GM19025 (cell line): ENCODE measurements at regions not wholly inside any gene's neighbourhood (a gene's known extent, or its start where the extent isn't known, plus 50 kb on each side); places are given as distances from the start of the nearest gene placed in this dataset.
"Not testable (repeated sequence)": the region's sequence is repeated elsewhere in the genome, so short reads cannot be mapped to it uniquely, and the experiment has no call there.

ENCODE experiments used
- ATAC-seq: cut with Tn5 transposase; IDR thresholded peaks from one replicate; pipeline ENCODE4 v1.9.1; 2021; ENCODE audit warnings: mild to moderate bottlenecking, low read depth, moderate library complexity; ENCODE audit not compliant: unreplicated experiment

DNA sequence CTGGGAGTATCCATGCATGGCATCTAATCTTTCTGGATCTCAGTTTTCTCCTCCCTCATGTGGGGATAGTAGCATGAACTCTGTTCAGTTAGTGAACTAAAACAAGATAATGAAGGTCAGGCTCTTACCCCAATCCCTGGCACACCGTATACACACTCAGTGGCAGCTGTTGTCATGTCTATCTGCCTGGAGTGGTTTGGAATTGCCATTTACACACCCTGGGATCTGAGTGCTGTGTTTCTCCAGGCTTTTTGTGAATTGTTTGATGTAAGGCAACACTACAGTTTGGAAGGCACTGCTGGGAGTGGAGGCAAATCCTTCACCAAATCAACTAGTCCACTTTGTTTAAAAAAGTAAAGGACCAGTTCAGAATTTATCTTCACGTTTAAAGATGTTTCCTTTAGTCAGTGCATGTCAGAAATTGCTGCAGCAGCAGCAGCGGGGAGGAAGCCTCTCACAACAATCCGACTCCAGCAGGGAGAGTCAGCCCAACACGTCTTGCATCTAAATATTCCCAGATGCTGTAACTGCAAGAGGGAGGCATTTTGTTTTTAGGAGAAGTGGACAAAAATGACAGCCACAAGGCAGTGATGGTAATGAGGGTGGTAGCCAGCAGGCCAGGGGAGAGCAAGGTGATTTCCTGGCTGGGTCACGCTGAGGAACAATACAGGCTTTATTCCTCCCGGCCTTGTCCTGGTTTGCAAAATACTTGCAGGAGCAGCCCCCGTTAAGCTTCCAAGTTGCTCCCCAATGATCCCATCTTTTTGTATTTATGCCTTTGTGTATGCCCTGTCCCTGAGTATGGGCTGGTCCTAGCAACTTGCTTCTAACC, 128.5 kb upstream of the LRIG1 start:
- no peak for ATAC-seq

DNA sequence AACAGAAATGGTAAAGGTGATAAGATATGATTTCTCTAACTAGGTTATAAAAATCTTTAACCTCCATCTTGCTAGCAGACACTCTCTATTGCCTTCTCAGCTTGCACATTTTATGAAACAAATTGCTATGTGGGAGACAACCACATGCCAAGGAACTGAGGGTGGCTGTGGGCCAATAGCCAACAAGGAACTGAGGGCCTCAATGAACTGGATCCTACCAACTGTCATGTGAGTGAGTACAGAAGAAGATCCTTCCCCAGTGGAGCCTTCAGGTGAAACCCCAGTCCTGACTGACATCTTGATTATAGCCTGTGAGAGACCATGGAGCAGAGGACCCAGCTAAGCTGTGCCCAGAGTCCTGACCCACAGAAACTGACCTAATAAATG, 129.2 kb upstream of the LRIG1 start:
- no peak for ATAC-seq

DNA sequence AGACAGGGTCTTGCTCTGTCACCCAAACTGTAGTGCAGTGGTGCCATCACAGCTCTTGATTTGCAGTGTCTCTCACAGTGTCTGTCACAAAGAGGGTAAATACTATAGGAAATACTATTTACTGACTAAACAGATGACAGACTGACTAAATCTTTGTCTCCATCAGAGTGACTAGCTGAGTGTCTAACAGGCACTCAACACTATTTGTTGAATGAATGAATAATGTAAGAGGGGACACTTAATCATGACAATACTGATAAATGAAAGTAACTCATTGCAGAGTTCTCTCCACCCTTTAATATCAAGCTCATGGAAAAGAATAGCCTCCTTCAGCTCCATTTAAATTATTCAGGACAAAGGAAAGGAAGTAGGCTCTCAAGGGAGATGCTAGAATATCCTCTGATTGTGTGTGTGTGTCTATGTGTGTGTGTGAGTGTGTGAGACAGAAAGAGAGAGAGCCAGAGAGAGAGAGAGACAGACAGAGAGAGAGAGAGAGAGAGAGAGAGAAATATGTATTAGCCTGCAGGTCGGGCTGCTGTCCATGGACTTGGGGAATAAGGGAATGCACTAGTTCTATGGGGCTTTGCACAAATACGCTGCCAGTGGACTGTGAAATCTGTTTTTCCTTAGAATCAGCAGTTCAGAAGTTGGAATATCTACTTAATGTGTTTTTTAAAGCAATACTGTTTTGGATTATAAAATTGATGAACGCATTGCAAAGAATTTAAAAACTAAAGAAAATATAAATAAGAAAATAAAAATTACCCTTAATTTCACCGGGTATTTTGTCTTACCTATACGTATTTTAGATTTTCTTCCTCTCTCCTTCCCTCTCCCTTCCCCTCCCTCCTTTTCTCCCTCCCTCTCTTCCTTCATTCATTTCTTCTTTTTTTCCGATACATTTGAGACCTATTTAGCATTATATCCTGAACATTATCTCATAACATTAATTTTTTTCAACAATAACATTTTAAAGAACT, 132.9 kb upstream of the LRIG1 start:
- no peak for ATAC-seq

DNA sequence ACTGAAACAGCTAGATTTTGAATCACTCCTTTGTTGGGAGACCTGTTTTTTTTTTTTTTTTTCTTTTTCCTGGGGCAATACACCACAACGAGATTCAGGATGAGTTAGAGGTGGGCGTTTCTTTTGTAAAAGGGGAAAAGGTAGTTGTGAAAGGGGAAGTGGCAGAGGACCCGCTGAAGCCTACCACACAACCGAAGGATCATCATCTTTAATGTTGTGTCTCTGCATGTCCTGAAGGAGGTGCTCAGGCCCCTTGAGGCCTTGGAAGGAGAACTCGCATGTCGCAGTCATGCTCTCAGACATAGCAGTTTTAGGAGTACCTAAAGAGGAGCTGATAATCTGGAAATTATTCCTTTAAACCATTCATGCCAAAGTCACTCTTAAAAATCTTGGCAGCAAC, 137.9 kb upstream of the LRIG1 start:
- ATAC-seq = no peak

DNA sequence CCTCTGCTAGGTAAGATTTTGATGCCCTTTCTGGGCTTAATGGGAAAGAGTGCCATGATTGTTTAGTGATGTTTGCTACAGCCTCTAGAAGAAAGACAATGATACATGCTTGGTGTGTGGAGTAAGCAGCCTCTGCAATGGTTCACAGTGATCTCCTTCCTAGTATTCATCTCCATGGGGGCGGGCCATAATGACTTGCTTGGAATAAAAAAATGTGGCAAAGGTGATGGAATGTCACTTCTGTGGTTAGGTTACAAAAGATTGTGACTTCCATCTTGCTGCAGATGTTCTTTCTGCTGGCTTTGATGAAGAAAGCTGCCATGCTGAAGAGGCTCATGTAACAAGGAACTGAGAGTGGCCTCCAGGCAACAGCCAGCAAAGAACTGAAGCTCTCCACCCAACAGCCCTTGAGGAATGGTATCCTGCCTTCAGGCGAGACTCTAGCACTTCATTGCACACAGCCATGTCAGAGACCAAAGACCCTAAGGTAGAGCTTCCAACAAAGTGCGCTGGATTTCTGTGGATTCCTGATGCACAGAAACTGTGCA, 139.1 kb upstream of the LRIG1 start:
- no peak for ATAC-seq

DNA sequence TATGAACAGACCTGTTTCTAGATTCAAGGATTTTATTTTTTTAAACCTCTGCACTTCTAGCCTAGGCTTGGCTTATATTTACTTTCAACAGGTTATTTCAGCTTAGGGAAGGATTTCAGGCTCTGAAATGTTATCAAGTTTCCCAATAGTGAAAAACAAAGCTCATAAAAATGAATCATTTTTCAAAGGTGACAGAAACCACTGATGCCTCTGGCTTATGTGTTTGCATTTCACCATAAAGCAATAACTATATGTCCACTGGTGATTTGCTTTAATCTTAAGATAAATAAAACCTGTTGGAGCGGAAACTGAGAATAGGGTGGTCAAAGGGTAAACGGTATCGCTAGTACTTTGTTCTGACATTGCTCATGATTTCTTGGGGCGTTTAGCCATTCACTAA, 141.2 kb upstream of the LRIG1 start:
- no peak for ATAC-seq

DNA sequence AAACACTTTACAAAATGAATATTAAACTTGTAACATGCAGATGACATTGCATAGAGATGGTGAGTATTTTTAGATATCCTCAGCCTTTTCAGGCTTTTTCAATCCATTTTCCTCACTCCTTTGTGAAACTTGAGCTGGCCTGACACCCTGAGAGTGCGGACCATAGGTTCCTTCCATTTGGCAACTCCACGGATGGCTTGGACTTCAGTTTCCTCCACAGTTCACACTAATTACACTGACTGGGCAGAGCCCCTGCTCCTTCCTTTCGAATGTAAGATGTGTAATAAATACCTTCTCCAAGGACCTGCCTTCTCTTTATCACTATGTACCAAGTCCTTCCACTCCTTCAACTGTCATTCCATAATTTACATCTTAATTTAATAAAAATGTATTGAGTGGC, 141.7 kb upstream of the LRIG1 start:
- ATAC-seq = no peak

DNA sequence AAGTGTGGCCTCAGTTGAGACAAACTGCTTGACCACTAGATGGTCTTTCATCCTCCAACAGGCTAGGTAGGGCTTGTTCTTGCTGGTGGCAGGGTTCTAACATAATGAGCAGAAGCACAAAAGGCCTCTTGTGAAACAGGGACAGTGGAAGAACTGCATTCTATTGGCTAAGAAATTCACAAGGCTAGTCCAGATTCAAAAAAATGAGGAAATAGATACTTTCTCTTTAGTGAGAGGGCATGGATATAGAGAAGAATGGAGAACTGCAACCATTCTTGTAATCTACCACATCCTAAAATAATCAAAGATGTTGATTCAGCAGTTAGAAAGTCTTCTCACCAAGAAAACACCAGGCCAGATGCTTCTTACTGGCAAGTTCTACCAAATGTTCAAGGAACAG, 143.7 kb upstream of the LRIG1 start:
- no peak for ATAC-seq

DNA sequence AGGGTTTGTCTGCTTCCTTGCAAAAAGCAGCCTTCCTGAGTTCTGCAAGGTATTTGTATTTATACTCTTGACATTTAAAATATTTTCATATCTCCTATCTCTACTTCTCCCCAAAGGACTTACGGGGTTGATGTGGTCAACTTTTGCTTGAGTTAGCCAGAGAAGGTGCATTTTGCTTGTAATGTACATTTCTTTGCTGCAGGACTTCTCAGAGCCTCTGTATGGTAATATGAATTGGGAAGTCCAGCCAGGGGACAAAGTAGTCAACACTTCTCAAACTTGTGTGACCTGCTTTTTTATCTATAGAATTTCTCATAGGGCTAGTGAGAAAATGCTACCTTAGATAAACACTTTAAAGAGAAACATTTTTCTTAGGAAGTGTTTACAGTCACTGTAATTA, 148.2 kb upstream of the LRIG1 start:
- no peak for ATAC-seq

DNA sequence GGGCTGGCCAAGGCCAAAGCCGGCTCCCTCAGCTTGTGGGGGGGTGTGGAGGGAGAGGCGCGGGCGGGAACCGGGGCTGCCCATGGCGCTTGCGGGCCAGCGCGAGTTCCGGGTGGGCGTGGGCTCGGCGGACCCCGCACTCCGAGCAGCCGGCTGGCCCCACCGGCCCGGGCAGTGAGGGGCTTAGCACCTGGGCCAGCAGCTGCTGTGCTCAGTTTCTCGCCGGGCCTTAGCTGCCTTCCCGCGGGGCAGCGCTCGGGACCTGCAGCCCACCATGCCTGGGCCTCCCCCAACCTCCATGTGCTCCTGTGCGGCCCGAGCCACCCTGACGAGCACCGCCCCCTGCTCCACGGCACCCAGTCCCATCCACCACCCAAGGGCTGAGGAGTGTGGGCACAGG, 150.7 kb upstream of the LRIG1 start:
- ATAC-seq = not testable (repeated sequence)

DNA sequence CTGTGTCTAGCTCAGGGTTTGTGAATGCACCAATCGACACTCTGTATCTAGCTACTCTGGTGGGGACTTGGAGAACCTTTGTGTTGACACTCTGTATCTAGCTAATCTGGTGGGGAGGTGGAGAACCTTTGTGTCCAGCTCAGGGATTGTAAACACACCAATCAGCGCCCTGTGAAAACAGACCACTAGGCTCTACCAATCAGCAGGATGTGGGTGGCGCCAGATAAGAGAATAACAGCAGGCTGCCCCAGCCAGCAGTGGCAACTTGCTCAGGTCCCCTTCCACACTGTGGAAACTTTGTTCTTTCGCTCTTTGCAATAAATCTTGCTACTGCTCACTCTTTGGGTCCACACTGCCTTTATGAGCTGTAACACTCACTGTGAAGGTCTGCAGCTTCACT, 151.3 kb upstream of the LRIG1 start:
- not testable (repeated sequence) for ATAC-seq

DNA sequence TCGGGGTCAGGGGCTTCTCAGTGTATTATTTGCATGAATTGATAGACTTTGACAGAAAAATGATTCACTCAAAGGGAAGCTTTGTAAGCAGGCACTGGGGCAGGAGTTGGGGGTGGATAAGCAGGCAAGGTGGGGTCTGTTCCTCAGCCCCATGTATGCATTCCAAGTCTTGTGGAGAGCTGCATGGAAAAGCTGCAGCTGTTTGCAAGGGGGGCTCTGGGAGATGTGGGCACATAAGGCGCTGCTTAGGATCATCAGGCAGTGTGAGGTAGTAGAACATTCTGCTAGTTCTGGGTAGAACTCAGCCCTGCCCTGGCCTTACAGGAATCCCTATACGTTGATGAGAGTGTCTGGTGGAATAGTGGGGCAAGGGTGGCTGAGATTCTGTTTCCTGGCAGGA, 154.2 kb upstream of the LRIG1 start:
- ATAC-seq = no peak

DNA sequence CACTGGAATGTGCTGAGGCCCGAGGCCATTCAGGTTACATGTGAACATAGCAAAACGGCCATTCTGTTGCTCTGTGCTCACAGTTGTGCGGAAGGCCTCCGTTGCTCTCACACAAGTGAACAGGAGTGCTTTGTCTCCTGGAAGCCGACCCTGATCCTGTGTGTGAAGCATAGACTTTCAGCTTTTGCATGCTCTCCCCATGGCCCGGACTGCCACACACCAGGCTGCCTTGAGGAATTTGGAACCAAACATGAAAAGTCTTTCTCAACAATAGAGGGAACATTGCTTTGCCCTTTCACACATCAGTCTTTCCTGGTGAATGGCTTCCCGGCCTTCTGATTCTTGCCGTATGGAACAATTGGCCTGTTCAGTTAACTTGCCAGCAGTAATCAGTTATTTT, 154.8 kb upstream of the LRIG1 start:
- no peak for ATAC-seq

DNA sequence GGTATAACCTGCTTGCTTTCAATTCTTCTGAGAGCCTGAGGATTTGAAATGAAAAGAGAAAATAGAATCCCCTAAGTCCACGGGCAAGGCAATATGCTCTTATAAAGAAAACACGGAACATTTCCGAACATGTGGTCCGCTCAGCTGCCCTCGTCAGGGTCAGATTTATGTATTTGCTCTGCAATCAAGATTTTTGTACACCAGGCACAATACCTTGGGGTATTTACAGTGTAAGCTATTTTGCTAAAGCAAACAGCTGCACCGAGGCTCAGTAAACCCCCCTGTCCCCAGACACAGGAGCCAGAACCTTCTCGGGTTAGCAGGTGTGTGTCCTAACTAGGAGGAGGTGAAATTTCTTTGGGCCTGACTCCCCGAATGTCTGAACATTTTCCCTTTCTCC, 155.8 kb upstream of the LRIG1 start:
- no peak for ATAC-seq

DNA sequence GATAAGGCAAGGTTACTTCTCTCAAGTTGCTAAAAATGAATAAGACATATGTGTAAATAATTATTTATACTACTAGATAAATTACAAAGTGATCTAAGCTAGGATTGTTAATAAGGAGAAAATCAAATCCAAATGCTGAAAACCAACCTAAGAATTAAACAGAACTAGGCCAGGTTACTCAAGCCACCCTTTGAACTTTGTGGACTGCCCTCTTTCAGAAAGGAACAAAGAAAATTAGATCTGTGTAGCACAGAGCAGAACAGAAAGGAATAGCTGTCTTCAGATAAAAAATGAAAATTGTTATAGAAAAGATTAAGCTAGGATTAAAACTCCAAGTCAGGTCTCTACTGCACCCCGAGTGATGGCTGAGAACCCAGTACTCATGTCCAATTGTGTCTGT, 158.2 kb upstream of the LRIG1 start:
- ATAC-seq = no peak

DNA sequence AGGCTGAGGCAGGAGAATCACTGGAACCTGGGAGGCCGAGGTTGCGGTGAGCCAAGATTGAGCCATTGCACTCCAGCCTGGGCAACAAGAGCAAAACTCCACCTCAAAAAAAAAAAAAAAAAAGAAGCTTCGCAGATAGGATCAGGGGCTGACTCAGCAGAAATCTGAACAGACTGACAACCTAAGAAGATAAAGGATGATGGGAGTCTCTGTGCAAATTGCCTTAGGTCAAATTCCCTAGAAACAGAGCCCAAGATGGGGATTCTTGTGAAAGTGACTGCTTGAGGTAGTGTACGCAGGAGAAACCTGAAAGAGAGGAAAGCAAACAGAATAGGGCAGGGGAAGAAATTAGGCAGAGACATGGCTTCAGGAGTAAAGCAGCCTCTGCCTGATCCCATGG, 160.8 kb upstream of the LRIG1 start:
- no peak for ATAC-seq

DNA sequence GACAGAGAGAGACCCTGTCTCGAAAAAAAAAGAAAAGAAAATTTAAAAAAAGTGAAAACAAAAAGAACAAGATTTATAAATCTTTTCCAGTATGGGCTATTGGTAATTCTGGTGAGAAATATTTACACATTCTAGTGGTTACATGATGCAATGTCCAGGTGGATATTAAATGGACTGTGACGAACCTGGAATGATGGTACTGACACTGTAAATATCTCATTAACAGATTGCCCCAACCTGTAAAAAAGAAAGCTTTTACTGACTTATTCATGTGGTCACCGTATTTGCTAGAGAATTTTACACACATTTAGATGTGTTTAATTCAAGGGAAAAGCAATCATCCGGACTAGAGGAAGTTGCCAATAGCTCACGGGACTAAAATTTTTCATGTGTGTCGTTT, 162.1 kb upstream of the LRIG1 start:
- no peak for ATAC-seq

DNA sequence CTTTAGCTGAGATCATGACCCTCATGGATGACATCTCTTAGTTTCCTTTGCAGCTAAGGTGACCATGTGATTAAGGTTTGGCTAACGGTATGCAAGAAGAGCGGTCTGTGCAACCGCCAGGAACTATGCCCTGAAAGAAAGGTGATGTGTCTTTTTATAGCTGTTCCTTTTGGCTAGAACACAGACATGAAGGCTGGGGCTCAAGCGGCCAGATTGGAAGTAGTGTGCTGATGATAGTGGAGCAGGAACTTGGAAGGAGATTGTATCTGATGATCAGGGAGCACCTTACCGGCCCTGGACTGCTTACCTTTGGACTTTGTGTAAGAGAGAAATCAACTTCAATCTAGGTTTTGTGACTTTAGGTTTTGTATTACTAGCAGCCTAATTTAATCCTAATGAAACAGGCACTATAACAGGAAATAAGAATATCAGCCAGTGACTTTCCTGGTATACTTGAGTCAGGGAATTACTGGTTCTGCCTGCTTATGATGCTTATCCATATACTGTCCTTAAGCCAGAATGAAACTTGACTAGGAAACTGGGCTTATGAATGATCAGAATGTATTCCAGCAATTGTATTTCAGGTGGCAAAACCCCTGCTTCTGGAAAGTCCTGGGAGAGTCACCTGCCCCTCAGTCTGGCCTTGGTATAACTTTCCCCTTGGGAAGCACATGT, 164.3 kb upstream of the LRIG1 start:
- no peak for ATAC-seq

DNA sequence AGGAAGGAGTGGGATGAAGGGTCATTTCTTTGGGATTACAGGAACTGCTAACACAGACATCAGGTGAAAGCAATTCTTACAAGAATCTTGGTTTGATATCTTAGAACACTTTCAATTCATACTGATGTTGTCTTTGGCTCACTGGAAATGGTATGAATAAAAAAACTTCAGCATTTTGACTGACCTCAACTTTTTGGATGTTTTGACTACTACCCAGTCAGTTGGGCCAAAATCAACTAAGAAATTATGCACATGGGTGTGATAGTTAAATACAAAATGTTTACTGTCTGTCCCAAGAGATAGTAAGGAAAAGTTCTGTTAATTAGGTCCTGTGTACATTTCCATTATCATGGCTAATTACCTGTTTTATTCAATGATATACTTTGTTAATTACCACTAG, 165.5 kb upstream of the LRIG1 start:
- no peak for ATAC-seq

DNA sequence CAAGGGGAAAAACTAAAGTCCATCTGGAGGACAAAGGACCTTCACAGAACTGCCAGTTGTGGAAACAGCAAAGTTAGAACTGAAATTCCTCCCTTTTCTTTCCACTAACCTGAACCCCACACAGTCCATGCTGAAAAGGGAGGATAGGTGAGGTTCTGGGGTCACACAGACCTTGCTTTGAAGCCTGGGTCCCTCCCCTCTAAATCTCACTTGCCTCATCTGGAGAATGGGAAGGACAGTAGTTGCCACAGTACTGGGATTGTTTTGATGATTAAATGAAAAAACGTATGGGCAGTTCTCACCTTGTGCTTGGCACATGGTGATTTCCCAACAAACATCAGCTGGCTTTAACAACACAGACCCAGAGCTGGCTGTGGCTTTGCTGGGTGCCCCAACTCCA, 166.4 kb upstream of the LRIG1 start:
- ATAC-seq = no peak

DNA sequence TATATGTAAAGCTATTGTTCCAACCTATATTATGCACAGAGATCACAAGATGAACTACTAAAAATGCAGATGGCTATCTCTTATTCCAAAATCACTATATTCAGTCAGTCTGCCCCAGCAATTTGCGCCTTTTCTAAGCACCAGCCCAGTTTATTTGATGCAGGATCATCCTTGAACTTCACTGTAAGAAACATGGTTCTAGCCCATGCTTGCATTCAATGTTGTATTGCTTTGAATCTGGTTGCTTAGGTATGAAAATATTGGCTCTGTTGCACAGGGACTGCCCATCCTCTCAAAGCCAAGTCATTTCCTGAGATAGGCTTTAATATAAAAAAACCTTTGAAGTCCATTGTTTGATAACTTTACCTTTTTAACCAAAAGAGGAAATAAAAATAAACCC, 170.5 kb upstream of the LRIG1 start:
- no peak for ATAC-seq
